Naive thymus-derived CD8-positive, alpha-beta T cell (primary cell): ENCODE measurements at regions not wholly inside any gene's neighbourhood (a gene's known extent, or its start where the extent isn't known, plus 50 kb on each side); places are given as distances from the start of the nearest gene placed in this dataset.

Source experiments
- ATAC-seq, 2 donors: fragments of 150-1000 bp; cut with Tn5 transposase in 1 of 2; sonication (Bioruptor Pico), chemical (Tn5 transposase) in 1 of 2; 1 replicate in 1 of 2; 2 replicates in 1 of 2; pipeline ENCODE4 v1.10.0; 2021; ENCODE audit warnings: mild to moderate bottlenecking in 2 of 2, moderate library complexity in 2 of 2
- POLR2A ChIA-PET: fragments of 350-600 bp; sonication (Branson Sonifier 250); formaldehyde crosslinking; loops from one replicate; lab custom pipeline; 2021; ENCODE audit warnings: antibody characterized with exemption; lab: Charles Lee
- DNase-seq, 10 donors: peaks; one replicate each; pipeline versions ENCODE4 v3.0.0 to v3.0.0-alpha.2; 2020 to 2022
- H3K27ac Mint-ChIP-seq, 10 donors: one replicate each; pipeline ENCODE4 v1.8.0; 2020 to 2022; ENCODE audit warnings: mild to moderate bottlenecking in 10 of 10, mixed read lengths in 10 of 10, moderate library complexity in 4 of 10, inconsistent platforms in 1 of 10
- H3K27me3 Mint-ChIP-seq, 5 donors: one replicate each; pipeline ENCODE4 v1.8.0; 2021 to 2022; ENCODE audit warnings: mixed read lengths in 5 of 5
- H3K36me3 Mint-ChIP-seq, 3 donors: one replicate each; pipeline ENCODE4 v1.8.0; 2020 to 2022; ENCODE audit warnings: mixed read lengths in 3 of 3, mild to moderate bottlenecking in 2 of 3, inconsistent platforms in 1 of 3
- H3K4me1 Mint-ChIP-seq, 4 donors: one replicate each; pipeline ENCODE4 v1.8.0; 2021 to 2022; ENCODE audit warnings: mixed read lengths in 4 of 4
- H3K4me3 Mint-ChIP-seq, 10 donors: one replicate each; pipeline ENCODE4 v1.8.0; 2020 to 2022; ENCODE audit warnings: mild to moderate bottlenecking in 10 of 10, mixed read lengths in 10 of 10, moderate library complexity in 6 of 10, inconsistent platforms in 1 of 10
- H3K9me3 Mint-ChIP-seq, 9 donors: one replicate each; pipeline ENCODE4 v1.8.0; 2020 to 2022; ENCODE audit warnings: mixed read lengths in 9 of 9, mild to moderate bottlenecking in 3 of 9, inconsistent platforms in 1 of 9, moderate library complexity in 1 of 9

DNA sequence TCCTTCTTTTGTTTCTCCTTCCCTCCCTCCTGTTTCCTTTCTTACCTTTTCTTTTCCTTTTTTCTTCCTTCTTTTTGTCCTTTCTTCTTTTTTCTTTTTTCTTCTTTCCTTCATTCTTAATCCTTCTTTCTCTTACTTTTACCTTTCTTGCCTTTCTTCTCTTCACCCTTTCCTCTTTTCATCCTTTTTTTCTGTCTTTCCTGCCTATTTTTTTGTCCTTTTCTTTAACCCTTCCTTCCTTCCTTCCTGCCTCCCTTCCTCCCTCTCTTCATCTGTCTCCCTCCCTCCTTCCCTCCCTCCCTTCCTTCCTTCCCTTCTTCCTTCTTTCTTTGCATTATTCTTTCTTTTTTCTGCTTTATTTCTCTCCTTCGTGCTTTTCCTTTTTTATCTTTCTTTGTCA lies 160.7 kb downstream of the AXIN2 start:
- Mint-ChIP-seq H3K27ac (peak overlapping the region in 1 of 10 donors; percentile 39), H3K4me1 (peaks cover 0 to 10% (median 4%) of the 10 kb centered on the region in 4 donors), H3K4me3 (no peak overlapping the region), H3K9me3 (peaks cover 0 to 1% (median 0%) of the 10 kb centered on the region in 9 donors), H3K36me3 (no peaks in the 10 kb centered on the region), H3K27me3 (peaks cover 1 to 24% (median 8%) of the 10 kb centered on the region in 5 donors)
- ATAC-seq, result no peak
- DNase-seq, result no peak
- POLR2A ChIA-PET, result interaction anchor here (0.6 kb wide), 1 partner anchor 652 kb away, joined by 3 read pairs; no protein-coding TSS in a partner anchor

DNA sequence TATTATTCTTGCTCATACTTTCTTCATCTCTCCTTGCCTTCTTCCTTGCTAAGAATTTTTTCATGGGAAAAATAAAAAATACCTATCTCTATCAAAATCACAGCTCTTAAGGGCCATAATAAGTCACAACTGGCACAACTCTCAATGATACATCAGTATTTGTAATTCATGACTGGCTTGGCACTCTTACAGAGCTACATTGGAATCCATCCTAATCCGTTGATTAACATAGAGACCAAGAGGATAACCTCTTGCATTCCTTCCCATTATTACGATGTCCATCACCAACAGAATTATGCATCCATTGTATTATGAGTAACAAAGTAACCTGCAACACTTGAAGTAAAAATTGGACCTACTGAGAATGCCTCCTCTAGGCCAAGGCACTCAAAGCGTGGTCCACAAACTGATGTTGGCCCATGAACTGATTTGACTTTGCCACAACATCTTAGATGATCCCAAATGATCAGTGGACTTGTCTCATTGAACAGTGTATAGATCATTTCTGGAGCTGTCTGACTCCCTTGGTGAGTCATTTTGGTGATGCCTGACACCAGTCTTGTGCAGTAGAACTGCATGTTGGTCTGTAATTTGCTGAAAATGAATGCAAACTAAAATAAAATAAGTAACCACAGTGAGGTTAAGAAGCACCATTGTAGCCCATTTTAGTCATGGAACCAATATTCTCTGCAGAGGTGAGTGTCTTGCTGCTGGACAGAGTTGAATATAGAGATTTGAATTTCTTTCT lies 163.2 kb downstream of the AXIN2 start:
- Mint-ChIP-seq H3K36me3 (no peaks in the 10 kb centered on the region), H3K4me3 (no peak overlapping the region), H3K27me3 (peaks cover 1 to 16% (median 8%) of the 10 kb centered on the region in 5 donors), H3K4me1 (peaks cover 19 to 35% (median 20%) of the 10 kb centered on the region in 4 donors), H3K27ac (peak overlapping the region in 1 of 10 donors; percentile 38), H3K9me3 (peaks cover 0 to 1% (median 0%) of the 10 kb centered on the region in 9 donors)
- no peak for ATAC-seq
- POLR2A ChIA-PET, result interaction anchor here (0.6 kb wide), 1 partner anchor 470 kb away, joined by 3 read pairs; no protein-coding TSS in a partner anchor
- no peak for DNase-seq

DNA sequence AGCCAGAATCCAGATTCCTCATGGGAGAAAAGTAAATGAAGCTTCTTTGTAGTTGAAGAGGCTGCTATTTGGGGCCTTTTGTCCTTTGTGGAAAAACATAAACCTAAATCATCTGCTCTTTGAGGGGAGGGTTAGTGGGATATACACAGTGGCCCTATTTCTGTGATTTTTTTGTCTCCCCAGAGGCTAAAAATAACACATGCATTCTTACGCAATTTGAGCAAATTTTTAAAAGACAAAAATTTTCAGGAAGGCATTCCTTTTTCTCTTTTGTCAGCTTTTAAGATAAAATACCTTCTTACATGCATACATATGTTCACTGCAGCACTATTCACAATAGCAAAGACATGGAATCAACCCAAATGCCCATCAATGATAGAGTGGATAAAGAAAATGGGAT lies 165.5 kb downstream of the AXIN2 start:
- POLR2A ChIA-PET, result no interaction called here
- H3K36me3 Mint-ChIP-seq, result no peaks in the 10 kb centered on the region
- DNase-seq (no peak), ATAC-seq (no peak)
- no peak overlapping the region for H3K27ac Mint-ChIP-seq
- H3K4me3 Mint-ChIP-seq, result no peak overlapping the region
- H3K9me3 Mint-ChIP-seq, result peaks cover 0 to 1% (median 0%) of the 10 kb centered on the region in 9 donors
- peaks cover 0 to 8% (median 3%) of the 10 kb centered on the region in 5 donors for H3K27me3 Mint-ChIP-seq
- H3K4me1 Mint-ChIP-seq, result peaks cover 17 to 31% (median 27%) of the 10 kb centered on the region in 4 donors

DNA sequence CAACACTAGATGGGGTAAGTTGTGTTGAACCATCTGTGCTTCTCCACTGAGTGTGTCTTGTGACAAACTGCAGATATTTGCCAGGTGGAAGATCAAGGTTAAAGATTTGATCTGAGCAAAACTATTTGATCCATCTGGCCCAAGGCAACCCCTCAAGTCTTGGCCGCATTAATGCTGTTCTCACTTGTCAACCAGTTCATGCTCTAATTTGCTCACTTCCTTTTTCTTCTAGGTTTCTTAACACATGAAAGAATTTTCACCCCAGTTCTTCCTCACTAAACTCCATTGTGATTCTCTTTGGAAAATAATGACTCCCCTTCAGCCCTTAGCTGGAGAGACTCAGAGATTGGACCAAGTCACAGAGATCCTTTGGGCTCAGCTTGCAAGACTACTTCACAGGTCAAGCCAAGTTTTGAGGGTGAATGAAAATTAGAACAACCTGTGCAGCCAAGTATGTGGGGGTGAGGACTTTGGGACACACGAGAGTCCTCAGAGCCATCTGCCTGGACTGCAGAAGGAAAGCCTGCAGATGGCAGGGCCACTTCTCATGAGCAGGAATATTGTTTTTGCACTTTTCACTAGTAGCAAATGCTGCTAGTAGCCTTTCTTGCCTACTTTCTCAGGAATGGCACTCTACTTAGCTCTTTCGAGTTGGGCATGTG lies 166.5 kb downstream of the AXIN2 start:
- Mint-ChIP-seq H3K27ac (peak overlapping the region in 2 of 10 donors; percentile 40 to 53), H3K36me3 (no peaks in the 10 kb centered on the region), H3K4me1 (peaks cover 14 to 31% (median 27%) of the 10 kb centered on the region in 4 donors), H3K4me3 (peak overlapping the region in 4 of 10 donors; percentile 15 to 60 (median 27)), H3K27me3 (peaks cover 0 to 2% (median 0%) of the 10 kb centered on the region in 5 donors), H3K9me3 (peaks cover 0 to 1% (median 0%) of the 10 kb centered on the region in 9 donors)
- POLR2A ChIA-PET, result no interaction called here
- ATAC-seq (no peak), DNase-seq (no peak)

DNA sequence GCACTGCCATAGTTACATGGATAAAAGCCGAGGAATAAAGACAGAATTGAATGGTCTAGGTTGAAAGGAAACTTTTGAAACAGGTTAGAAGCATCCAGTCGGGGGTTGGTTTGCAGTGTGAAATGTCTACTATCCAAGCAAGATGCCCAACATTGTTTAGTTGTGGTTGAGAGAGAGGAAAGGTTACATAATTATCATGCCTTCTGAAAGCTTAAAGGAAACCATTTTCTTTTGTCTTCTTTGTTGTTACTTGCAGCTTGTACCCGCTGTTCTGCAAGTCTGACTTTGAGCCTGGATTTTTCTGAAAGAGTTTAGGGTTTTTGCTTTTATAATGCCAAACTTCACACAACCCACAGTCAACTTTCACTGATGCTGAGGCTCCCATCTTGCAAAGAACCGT lies 167.9 kb downstream of the AXIN2 start:
- ATAC-seq (peak; percentile 54 to 89), DNase-seq (peak in 3 of 10 donors; percentile 33 to 73 (median 60))
- Mint-ChIP-seq H3K27ac (peak overlapping the region; percentile 55 to 93 (median 70)), H3K36me3 (no peaks in the 10 kb centered on the region), H3K27me3 (no peaks in the 10 kb centered on the region), H3K9me3 (peaks cover 0 to 3% (median 0%) of the 10 kb centered on the region in 9 donors), H3K4me3 (peak overlapping the region in 8 of 10 donors; percentile 20 to 76 (median 70)), H3K4me1 (peaks cover 14 to 31% (median 27%) of the 10 kb centered on the region in 4 donors)
- POLR2A ChIA-PET, result no interaction called here

DNA sequence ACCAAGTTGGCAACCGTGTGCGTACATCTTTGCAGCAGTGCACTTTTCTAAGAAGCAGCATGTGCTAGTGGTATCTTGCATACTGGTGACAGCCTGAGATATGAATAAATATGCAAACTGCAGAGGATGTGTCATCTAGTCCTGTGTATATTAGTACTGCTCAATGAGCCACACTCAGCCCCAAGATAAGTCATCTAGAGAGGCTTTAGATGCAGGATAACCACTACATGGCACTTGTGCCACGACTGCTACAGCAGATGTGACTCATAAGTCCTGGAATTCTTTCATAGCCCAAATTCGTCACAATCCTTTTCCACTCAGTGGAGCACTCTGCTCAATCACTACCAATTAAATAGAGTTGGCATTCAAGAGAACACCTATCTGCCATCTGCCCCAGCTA lies 171.5 kb downstream of the AXIN2 start:
- no peaks in the 10 kb centered on the region for H3K36me3 Mint-ChIP-seq
- H3K27me3 Mint-ChIP-seq, result peaks cover 0 to 4% (median 0%) of the 10 kb centered on the region in 5 donors
- DNase-seq, result no peak
- peaks cover 10 to 27% (median 20%) of the 10 kb centered on the region in 4 donors for H3K4me1 Mint-ChIP-seq
- POLR2A ChIA-PET, result no interaction called here
- H3K27ac Mint-ChIP-seq, result peak overlapping the region in 1 of 10 donors; percentile 83
- peaks cover 0 to 3% (median 0%) of the 10 kb centered on the region in 9 donors for H3K9me3 Mint-ChIP-seq
- H3K4me3 Mint-ChIP-seq, result no peak overlapping the region
- no peak for ATAC-seq

DNA sequence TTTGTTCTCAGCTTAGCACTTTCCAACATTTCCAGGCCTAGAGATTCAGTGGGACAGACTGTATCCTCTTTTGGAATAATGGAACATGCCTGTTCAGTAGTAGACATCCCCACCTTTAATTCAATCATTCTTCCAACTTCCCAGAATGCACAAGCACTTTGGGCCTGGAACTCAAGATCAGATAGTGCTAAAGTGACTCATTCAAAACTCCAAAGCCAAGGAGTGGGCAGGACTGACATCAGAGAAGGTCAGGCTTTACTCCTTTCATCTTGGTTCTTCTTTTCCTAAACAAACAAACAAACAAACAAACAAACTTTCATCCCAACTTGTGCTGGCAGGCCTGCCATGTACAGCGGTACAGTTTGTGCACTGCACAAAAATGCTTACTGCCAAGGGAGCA lies 172.0 kb downstream of the AXIN2 start:
- H3K27ac Mint-ChIP-seq, result no peak overlapping the region
- no peaks in the 10 kb centered on the region for H3K36me3 Mint-ChIP-seq
- no peak for DNase-seq
- ATAC-seq, result no peak
- POLR2A ChIA-PET, result no interaction called here
- H3K4me3 Mint-ChIP-seq, result no peak overlapping the region
- H3K9me3 Mint-ChIP-seq, result peaks cover 0 to 3% (median 0%) of the 10 kb centered on the region in 9 donors
- H3K27me3 Mint-ChIP-seq, result peaks cover 0 to 4% (median 0%) of the 10 kb centered on the region in 5 donors
- peaks cover 8 to 22% (median 15%) of the 10 kb centered on the region in 4 donors for H3K4me1 Mint-ChIP-seq

DNA sequence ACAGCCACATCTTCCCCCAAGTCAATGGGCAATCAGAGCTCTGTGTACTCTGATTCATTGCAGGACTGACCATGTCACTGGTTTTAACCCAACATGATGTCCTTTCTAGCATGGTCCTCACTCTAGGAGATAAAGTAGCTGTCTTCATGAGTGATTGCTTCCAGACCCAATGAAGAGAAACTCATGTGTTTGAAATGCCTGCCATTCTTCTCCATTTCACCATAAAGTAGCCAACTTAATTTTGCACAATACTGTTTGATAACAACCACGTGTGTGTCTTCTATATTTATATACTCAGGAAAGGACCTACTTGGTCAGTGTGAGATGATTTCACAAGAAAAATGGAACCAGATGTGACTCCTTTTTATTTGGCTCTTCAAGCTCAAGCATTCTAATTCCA lies 172.5 kb downstream of the AXIN2 start:
- POLR2A ChIA-PET, result no interaction called here
- H3K4me1 Mint-ChIP-seq, result peaks cover 8 to 17% (median 11%) of the 10 kb centered on the region in 4 donors
- ATAC-seq (no peak), DNase-seq (no peak)
- H3K9me3 Mint-ChIP-seq, result peaks cover 0 to 3% (median 0%) of the 10 kb centered on the region in 9 donors
- H3K27me3 Mint-ChIP-seq, result peaks cover 0 to 4% (median 0%) of the 10 kb centered on the region in 5 donors
- no peak overlapping the region for H3K27ac Mint-ChIP-seq
- no peaks in the 10 kb centered on the region for H3K36me3 Mint-ChIP-seq
- H3K4me3 Mint-ChIP-seq, result no peak overlapping the region

DNA sequence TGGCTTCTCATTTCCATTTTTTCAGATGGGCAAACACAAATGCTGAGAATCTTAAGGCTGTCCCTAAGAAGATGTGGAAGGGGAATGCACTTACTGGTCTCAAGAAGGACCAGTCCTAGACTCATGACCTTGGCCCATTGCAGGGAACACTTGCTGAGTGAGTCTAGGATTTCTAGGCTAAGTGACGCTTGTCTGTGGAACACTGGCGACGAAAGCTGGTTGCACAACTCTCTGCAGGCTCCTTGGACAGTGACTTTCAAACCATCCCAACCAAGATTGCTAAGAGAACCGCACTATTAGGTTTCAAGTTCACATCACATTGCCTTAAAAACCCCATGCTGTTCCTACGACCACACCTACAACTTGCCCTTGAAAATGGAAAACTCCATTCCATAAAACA lies 174.1 kb downstream of the AXIN2 start:
- H3K27ac Mint-ChIP-seq, result no peak overlapping the region
- no peak for DNase-seq
- POLR2A ChIA-PET, result no interaction called here
- peaks cover 0 to 3% (median 0%) of the 10 kb centered on the region in 9 donors for H3K9me3 Mint-ChIP-seq
- ATAC-seq, result no peak
- peaks cover 0 to 1% (median under 1%) of the 10 kb centered on the region in 4 donors for H3K4me1 Mint-ChIP-seq
- H3K36me3 Mint-ChIP-seq, result no peaks in the 10 kb centered on the region
- peaks cover 0 to 4% (median 0%) of the 10 kb centered on the region in 5 donors for H3K27me3 Mint-ChIP-seq
- no peak overlapping the region for H3K4me3 Mint-ChIP-seq

DNA sequence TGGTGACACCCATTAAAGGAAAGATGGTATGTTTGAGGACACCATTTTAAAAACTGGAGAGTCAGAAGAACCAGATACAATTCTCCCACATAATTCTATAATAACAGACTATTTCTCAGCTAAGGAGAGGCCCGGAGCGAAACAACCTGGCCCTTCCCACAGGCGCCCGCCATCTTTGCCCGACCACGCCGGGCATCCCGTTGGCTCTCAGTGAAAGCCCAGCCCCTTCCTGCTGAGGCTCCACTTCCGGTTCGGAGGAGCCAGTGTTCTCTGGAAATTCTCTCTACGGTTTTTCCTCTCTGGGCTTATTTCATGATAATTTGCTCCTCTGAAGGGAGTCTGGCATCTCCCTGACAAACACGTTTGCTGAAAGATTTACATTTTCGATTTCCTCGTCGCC lies 175.7 kb downstream of the AXIN2 start:
- Mint-ChIP-seq H3K4me1 (no peaks in the 10 kb centered on the region), H3K27ac (no peak overlapping the region), H3K27me3 (peaks cover 0 to 4% (median 0%) of the 10 kb centered on the region in 5 donors), H3K4me3 (no peak overlapping the region), H3K9me3 (peaks cover 0 to 4% (median 0%) of the 10 kb centered on the region in 9 donors), H3K36me3 (no peaks in the 10 kb centered on the region)
- DNase-seq (no peak), ATAC-seq (no peak)
- POLR2A ChIA-PET, result no interaction called here

DNA sequence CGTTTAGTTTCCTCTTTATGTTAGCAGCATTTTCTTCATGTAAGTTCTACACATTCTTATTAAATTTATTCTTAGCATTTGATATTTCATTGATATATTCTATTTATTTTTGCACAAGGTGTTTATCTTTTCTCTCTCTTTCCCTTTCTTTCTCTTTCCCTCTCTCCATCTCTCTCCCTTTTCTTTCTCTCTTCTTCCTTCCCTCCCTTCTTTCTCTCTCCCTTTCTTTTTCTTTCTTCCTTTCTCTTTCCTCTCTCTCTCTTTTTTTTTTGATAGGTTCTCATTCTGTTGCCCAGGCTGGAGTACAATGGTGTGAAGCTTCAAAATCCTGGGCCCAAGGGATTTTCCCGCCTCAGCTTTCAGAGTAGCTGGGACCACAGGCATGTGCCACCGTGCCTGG lies 176.4 kb downstream of the AXIN2 start:
- DNase-seq (no peak), ATAC-seq (no peak)
- no peaks in the 10 kb centered on the region for H3K4me1 Mint-ChIP-seq
- no peak overlapping the region for H3K27ac Mint-ChIP-seq
- no peak overlapping the region for H3K4me3 Mint-ChIP-seq
- POLR2A ChIA-PET, result no interaction called here
- peaks cover 0 to 4% (median 0%) of the 10 kb centered on the region in 5 donors for H3K27me3 Mint-ChIP-seq
- H3K9me3 Mint-ChIP-seq, result peaks cover 0 to 8% (median 2%) of the 10 kb centered on the region in 9 donors
- H3K36me3 Mint-ChIP-seq, result no peaks in the 10 kb centered on the region

DNA sequence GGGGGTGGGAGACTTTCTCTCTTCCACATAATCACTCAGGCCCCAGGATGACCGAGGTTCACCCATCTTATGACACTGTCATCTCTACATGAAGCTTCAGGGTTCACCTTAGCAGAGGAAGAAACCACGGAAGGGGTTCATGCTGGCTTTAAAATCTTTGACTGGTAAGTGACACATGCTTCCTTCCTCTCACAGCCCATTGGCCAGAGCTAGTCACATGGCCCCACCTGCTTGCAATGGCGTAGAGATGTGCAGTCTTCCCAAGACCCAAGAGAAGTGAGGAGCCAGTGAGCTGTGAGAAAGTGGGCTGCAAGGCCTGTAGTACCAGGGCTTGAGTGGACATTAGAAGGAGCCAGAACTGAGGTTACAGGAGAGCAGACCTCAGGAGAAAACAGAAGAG lies 180.3 kb downstream of the AXIN2 start:
- DNase-seq (no peak), ATAC-seq (no peak)
- Mint-ChIP-seq H3K4me3 (no peak overlapping the region), H3K4me1 (no peaks in the 10 kb centered on the region), H3K9me3 (peaks cover 0 to 12% (median 2%) of the 10 kb centered on the region in 9 donors), H3K27ac (peak overlapping the region in 1 of 10 donors; percentile 37), H3K27me3 (peaks cover 0 to 1% (median 0%) of the 10 kb centered on the region in 5 donors), H3K36me3 (peaks cover 0 to 5% (median 0%) of the 10 kb centered on the region in 3 donors)
- POLR2A ChIA-PET, result no interaction called here

DNA sequence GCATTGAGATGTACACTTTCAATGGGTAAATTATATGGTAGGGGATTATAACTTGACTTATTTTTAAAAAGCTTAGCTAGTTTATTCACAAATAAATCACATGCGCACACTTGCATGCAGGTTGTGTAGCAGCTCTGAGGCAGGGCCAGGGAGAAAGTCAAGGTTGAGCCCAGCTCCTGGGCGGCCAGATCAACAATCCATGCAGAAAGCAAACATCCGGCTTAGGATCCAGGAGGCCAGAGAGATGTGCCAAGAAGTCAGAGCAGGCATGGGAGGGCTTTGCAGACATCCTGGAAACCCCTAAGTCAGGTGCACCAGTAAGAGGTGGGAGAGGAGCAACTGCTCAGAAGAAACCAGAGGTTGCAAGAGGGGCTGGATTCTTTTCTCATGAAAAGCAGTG lies 186.5 kb downstream of the AXIN2 start:
- H3K9me3 Mint-ChIP-seq, result peaks cover 0 to 4% (median 0%) of the 10 kb centered on the region in 9 donors
- H3K4me3 Mint-ChIP-seq, result no peak overlapping the region
- no peak for ATAC-seq
- peaks cover 0 to 5% (median 0%) of the 10 kb centered on the region in 3 donors for H3K36me3 Mint-ChIP-seq
- peaks cover 7 to 14% (median 11%) of the 10 kb centered on the region in 4 donors for H3K4me1 Mint-ChIP-seq
- peaks cover 0 to 19% (median 11%) of the 10 kb centered on the region in 5 donors for H3K27me3 Mint-ChIP-seq
- POLR2A ChIA-PET, result no interaction called here
- H3K27ac Mint-ChIP-seq, result peak overlapping the region in 1 of 10 donors; percentile 45
- no peak for DNase-seq
